C4-2B (cell line): ENCODE measurements at regions not wholly inside any gene's neighbourhood (a gene's known extent, or its start where the extent isn't known, plus 50 kb on each side); places are given as distances from the start of the nearest gene placed in this dataset.

Experiments
- CTCF ChIP-seq: fragments of 450-650 bp; conservative IDR thresholded peaks from 2 replicates; pipeline ENCODE4 v1.5.1; 2017; ENCODE audit warnings: mild to moderate bottlenecking
- ZFX ChIP-seq: fragments of 450-650 bp; IDR thresholded peaks from 2 replicates; pipeline ENCODE4 v1.6.1; 2017

- no peak for TF ChIP-seq CTCF
- TF ChIP-seq ZFX: no peak
These were observed 80.7 kb downstream of the IRF2BPL start for GRCh38 chr14:76947838-76948184.
